ACC112 (cell line): ENCODE measurements at regions not wholly inside any gene's neighbourhood (a gene's known extent, or its start where the extent isn't known, plus 50 kb on each side); places are given as distances from the start of the nearest gene placed in this dataset.
"Not testable (repeated sequence)": the region's sequence is repeated elsewhere in the genome, so short reads cannot be mapped to it uniquely, and the experiment has no call there.

Experiments
- H2AFZ ChIP-seq: fragments of 200-600 bp; sonication (generic); one replicate; pipeline ENCODE4 v1.6.0; 2017; ENCODE audit warnings: antibody characterized with exemption, low read length; ENCODE audit not compliant: unreplicated experiment
- H3K27ac ChIP-seq: fragments of 200-600 bp; sonication (generic); 2 replicates; pipeline ENCODE4 v1.5.1; 2014; ENCODE audit warnings: low read depth, mild to moderate bottlenecking, antibody characterized with exemption, low read length, moderate library complexity
- H3K27me3 ChIP-seq: fragments of 200-600 bp; sonication (generic); 2 replicates; pipeline ENCODE4 v1.6.1; 2014; ENCODE audit warnings: mild to moderate bottlenecking, antibody characterized with exemption, low read length, moderate library complexity, mixed read lengths; ENCODE audit not compliant: insufficient read depth
- H3K36me3 ChIP-seq: fragments of 200-600 bp; sonication (generic); 2 replicates; pipeline ENCODE4 v1.6.1; 2016; ENCODE audit warnings: mild to moderate bottlenecking, antibody characterized with exemption, low read length, moderate library complexity, mixed read lengths; ENCODE audit not compliant: insufficient read depth
- H3K4me1 ChIP-seq: fragments of 200-600 bp; sonication (generic); one replicate; pipeline ENCODE4 v1.6.1; 2016; ENCODE audit warnings: low read length, mixed read lengths; ENCODE audit not compliant: insufficient read depth, unreplicated experiment, control insufficient read depth
- H3K4me3 ChIP-seq: fragments of 200-600 bp; sonication (generic); 2 replicates; pipeline ENCODE4 v1.5.1; 2014; ENCODE audit warnings: mild to moderate bottlenecking, low read depth, low read length
- H3K79me2 ChIP-seq: fragments of 200-600 bp; sonication (generic); one replicate; pipeline ENCODE4 v1.6.0; 2016; ENCODE audit warnings: low read length; ENCODE audit not compliant: control insufficient read depth, unreplicated experiment, insufficient read depth

DNA sequence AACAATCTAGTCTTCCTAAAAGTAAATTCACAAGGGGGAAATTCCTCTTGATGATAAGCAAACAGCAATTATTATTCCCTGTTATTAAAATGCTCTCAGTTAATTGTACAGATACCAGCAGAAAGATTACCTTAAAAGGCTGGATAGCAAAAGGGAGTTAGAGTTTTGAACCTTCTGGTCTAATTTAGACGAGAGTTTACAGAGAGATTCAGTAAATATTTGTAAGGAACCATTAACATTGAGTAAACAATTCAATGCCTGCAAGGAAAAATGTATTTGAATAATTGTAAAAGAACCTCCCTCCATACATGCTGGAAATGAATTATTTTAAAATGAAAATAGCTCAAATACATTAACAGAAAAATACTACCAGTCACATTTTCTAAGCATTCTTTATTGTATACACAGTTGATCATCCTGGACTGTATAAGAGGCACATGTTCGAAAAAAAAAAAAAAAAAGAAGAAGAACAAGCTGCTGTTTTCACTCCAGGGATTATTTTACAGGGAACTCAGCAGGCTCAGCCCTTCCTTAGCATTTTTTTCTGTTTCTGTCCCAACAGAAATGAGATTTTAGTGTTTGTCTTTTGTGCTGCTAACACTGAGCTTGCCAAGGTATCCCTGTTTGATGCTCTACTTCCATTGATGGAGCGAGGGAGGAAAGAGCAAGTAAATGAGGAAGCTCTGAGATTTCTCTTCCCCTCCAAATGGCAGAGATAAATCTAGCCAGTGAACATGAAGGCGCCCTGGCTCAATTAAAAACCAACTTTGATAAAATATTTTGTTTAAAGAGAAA, 141.1 kb downstream of the ENC1 start:
- Histone ChIP-seq H3K27ac (no peak overlapping the region), H2AFZ (no peak overlapping the region), H3K79me2 (no peaks in the 10 kb centered on the region), H3K4me1 (peaks cover 6% of the 10 kb centered on the region), H3K4me3 (no peak overlapping the region), H3K27me3 (no peaks in the 10 kb centered on the region), H3K36me3 (no peaks in the 10 kb centered on the region)

DNA sequence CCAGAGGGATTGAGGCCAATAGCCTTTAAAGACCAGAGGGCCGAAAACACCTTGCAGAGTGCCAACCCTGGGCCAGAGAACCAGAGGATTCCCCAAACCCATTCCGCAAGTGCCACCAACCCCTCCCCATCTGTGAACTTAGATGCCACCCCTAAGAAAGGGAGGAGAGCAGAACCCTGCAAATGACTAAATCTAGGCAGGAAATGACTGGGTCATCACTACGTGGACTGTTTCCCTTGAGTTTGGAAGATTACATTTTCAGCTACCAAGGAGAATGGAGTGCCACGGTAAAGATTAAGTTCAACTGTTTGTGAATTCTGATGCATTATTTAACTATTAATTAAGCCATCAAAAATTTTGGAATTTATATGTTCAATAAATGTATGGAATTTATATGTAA, 142.8 kb downstream of the ENC1 start:
- H3K4me1 ChIP-seq: peaks cover 6% of the 10 kb centered on the region
- H2AFZ ChIP-seq: no peak overlapping the region
- no peak overlapping the region for H3K27ac ChIP-seq
- H3K36me3 ChIP-seq: no peaks in the 10 kb centered on the region
- H3K79me2 ChIP-seq: no peaks in the 10 kb centered on the region
- H3K27me3 ChIP-seq: no peaks in the 10 kb centered on the region
- no peak overlapping the region for H3K4me3 ChIP-seq

DNA sequence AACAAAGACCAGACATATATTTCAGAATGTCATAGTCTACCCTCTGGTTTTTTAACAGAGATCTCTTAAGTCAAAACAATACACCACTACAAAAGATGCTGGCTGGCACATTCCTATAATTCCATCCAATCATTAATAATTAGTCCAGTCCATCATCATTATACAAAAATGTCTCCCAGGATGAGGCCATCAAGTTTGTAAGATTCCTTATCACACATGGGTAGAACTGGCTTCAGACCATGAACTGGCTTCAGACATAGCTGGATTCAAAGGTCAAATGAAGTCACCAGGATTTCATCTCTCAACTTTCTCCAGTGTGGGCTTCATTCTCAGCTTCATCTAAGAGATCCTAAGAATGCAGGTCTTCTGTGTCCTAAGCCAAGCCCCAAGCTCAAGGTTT, 147.1 kb downstream of the ENC1 start:
- H3K27ac ChIP-seq: no peak overlapping the region
- H3K79me2 ChIP-seq: no peaks in the 10 kb centered on the region
- H3K4me1 ChIP-seq: peaks cover 6% of the 10 kb centered on the region
- no peaks in the 10 kb centered on the region for H3K27me3 ChIP-seq
- no peak overlapping the region for H3K4me3 ChIP-seq
- H2AFZ ChIP-seq: no peak overlapping the region
- no peaks in the 10 kb centered on the region for H3K36me3 ChIP-seq

DNA sequence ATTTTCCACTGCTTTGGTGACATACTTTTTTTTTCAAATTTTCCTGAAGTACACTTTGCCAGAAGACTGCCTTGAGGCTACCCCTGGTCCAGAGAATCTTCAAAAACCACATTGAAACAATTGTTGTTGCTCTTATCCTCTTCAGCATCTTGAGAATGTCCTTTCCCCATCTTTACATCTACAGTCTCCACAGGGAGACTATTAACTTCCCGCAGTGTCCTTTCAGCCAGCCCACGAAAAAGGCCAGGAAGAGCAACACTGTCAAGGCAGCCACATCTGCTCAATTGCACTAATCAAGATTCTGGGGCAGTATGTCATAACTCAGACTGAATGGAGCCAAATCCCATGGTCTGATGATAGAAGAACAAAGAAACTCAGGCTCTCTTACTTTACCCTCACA, 148.3 kb downstream of the ENC1 start:
- no peak overlapping the region for H3K4me3 ChIP-seq
- H2AFZ ChIP-seq: no peak overlapping the region
- no peak overlapping the region for H3K27ac ChIP-seq
- H3K27me3 ChIP-seq: no peaks in the 10 kb centered on the region
- H3K4me1 ChIP-seq: no peaks in the 10 kb centered on the region
- no peaks in the 10 kb centered on the region for H3K79me2 ChIP-seq
- no peaks in the 10 kb centered on the region for H3K36me3 ChIP-seq

DNA sequence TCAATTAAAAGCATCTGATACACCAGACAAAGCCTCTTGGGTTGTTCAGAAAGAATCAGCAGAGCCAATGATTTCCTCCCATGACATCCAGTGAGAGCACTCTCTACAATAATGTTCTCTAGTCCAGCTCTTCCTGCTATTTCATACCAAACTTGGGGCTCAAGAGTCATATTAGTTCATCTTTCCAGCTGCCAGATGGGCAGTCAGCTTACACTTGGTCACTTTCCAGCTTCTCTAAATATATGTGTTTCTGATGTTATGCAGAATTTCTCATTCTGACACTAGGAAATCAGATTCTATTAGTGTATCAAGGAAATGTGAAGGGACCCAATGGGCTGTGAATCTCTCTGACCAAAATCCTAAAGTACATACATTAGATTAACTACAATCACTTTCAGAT, 148.9 kb downstream of the ENC1 start:
- no peaks in the 10 kb centered on the region for H3K79me2 ChIP-seq
- no peak overlapping the region for H3K4me3 ChIP-seq
- no peak overlapping the region for H2AFZ ChIP-seq
- no peaks in the 10 kb centered on the region for H3K27me3 ChIP-seq
- H3K4me1 ChIP-seq: no peaks in the 10 kb centered on the region
- no peaks in the 10 kb centered on the region for H3K36me3 ChIP-seq
- H3K27ac ChIP-seq: no peak overlapping the region

DNA sequence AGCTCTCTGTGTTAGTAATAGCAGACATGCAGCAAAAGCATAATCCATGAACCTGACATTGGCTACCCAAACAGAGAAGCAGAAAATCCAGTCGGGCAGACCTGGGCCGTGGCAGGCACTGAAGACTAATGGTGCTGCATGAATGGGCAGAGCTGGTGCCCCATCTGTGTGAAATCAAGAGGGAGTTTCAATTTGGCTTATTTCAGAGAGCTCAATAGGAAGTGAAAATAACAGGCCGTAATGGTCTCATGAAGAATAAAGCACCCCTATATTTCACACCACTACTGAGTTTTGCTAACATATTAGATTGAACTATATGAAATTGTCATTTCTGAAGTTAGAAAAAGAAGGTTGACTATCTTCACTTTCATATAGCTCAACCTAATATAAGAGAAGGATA, 149.7 kb downstream of the ENC1 start:
- Histone ChIP-seq H3K79me2 (no peaks in the 10 kb centered on the region), H3K27me3 (no peaks in the 10 kb centered on the region), H3K27ac (no peak overlapping the region), H3K36me3 (no peaks in the 10 kb centered on the region), H3K4me1 (no peaks in the 10 kb centered on the region), H2AFZ (no peak overlapping the region), H3K4me3 (no peak overlapping the region)

DNA sequence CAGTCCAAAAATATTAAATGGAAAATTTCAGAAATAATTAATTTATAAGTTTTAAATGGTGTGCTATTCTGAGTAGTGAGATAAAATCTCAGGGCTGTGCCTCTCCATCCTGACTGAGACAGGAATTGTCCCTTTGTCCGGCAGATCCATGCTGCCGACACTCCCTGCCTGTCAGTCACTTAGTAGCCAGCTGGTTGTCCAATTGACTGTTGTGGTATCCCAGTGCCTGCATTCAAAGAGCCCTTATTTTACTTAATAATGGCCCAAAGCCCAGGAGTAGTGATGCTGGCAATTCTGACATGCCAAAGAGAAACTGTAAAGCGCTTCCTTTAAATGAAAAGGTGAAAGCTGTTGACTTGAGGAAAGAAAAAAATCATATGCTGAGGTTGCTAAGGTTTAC, 157.5 kb downstream of the ENC1 start:
- Histone ChIP-seq H3K27ac (no peak overlapping the region), H3K4me1 (no peaks in the 10 kb centered on the region), H2AFZ (no peak overlapping the region), H3K79me2 (no peaks in the 10 kb centered on the region), H3K27me3 (no peaks in the 10 kb centered on the region), H3K4me3 (no peak overlapping the region), H3K36me3 (no peaks in the 10 kb centered on the region)

DNA sequence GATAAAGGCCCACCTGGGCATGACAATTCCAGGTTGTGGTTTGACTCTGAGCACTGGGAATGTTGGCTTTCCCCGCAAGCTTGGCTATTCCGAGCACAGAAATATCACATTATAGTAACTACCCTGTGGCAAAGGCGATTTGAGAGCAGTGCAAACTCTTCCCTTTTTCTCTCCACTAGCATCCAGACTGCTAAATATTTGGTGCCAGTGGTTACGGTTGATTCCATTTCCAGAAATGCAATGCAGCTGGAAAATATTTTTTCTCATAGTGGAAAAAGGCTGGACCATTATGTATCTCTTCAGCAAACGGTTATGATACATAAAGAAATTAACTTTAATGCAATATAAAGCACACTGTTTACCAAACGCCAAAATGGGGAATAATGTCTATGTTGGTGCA, 158.0 kb downstream of the ENC1 start:
- Histone ChIP-seq H3K4me3 (no peak overlapping the region), H3K36me3 (no peaks in the 10 kb centered on the region), H2AFZ (no peak overlapping the region), H3K79me2 (no peaks in the 10 kb centered on the region), H3K27ac (no peak overlapping the region), H3K4me1 (no peaks in the 10 kb centered on the region), H3K27me3 (no peaks in the 10 kb centered on the region)

DNA sequence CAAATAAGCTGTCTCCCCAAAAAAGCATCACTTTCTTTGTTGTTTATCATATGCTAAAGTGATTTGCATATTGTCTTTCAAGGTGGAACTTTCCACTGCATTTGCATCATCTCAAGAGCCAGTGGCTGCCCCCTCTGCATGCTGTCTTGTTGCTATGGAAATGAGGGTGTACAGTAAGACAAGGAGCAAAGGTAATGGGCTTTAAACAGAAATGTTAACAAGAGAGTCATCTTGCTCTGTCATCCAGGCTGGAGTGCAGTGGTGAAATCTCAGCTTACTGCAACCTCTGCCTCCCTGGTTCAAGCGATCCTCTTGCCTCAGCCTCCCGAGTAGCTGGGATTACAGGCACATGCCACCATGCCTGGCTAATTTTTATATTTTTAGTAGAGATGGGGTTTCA, 159.2 kb downstream of the ENC1 start:
- not testable (repeated sequence) for H3K4me1 ChIP-seq, H3K36me3 ChIP-seq, H3K27ac ChIP-seq

DNA sequence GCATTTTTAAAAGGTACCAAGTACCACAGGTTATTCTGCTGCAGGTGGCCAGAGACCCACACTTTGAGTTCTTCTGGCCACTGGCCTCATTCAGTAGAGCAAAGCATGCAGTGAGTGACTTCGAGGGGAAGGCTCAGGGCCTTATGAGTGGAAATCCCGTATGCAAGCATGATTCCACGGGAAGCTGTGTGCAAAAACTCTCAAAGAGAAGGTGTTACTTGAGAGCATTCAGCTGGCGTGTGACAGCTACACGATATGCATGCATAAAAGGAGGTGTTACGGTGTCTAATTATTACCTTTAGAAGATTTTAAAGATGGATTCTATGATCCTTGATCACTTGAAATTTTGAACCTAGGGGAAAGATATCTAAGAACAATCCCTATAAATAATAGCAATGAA, 160.3 kb downstream of the ENC1 start:
- no peak overlapping the region for H2AFZ ChIP-seq
- no peak overlapping the region for H3K4me3 ChIP-seq
- no peaks in the 10 kb centered on the region for H3K36me3 ChIP-seq
- 0 out of 2 replicates have a peak, but pooled peaks cover 4% of the 10 kb centered on the region for H3K27me3 ChIP-seq
- H3K4me1 ChIP-seq: no peaks in the 10 kb centered on the region
- no peak overlapping the region for H3K27ac ChIP-seq
- no peaks in the 10 kb centered on the region for H3K79me2 ChIP-seq

More for the DNA sequence above, 159.2 kb downstream of the ENC1 start:
- H2AFZ ChIP-seq, H3K4me3 ChIP-seq, H3K27me3 ChIP-seq, H3K79me2 ChIP-seq: not testable (repeated sequence)

DNA sequence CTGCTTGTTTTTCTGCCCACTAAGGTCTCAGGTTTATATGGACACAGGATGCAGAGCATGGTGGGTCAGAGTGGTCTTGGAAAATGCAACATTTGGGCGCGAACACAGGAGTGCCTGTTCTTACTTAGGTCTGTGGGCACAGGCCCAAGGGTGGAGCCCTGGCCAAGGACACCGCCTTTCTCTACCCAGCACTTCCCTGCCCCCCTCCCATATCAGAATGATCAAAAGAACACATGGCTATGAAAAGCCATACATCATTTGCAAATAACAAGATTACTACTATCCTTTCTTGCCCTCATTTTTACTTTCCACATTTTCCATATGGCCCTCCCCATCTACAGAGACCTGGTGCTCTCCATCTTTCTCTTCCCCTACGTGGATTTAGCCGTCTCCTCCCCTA, 162.2 kb downstream of the ENC1 start:
- Histone ChIP-seq H3K27me3 (0 out of 2 replicates have a peak, but pooled peaks cover 4% of the 10 kb centered on the region), H3K79me2 (no peaks in the 10 kb centered on the region), H3K4me3 (no peak overlapping the region), H3K4me1 (no peaks in the 10 kb centered on the region), H3K36me3 (no peaks in the 10 kb centered on the region), H2AFZ (no peak overlapping the region), H3K27ac (no peak overlapping the region)
